ENCODE measurements at regions not wholly inside any gene's neighbourhood (a gene's known extent, or its start where the extent isn't known, plus 50 kb on each side); places are given as distances from the start of the nearest gene placed in this dataset.

DNA sequence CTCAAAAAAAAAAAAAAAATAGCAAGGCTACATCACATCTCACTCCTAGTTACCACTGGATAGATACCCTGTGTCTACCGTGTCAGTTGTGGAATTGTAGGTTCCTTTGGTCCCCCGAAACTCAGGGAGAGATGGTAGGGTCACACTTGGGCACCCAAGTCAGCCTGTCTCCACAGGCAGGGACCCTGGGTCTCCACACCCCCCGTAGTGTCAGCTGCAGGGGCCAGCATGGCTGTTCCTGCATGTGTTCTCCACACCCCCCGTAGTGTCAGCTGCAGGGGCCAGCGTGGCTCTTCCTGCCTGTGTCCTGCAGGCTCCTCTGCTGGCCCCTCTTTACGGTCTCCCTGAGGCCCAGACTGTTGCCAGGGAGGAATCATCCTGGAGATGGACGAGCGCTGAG, 282.1 kb downstream of the BRD1 start:
- no peaks in the 10 kb centered on the region for H3K9me3 ChIP-seq (ENCODE audit: control insufficient read depth, insufficient read depth, low read depth, low read length)
- no peaks in the 10 kb centered on the region for H3K4me1 ChIP-seq (ENCODE audit: control insufficient read depth, insufficient read depth, low read length)
- no peak overlapping the region for H3K4me3 ChIP-seq (ENCODE audit: low read depth, low read length)
- peak; percentile 48 for TF ChIP-seq ZIC2 (tag by site-specific recombination; IDR thresholded peaks at IDR 0.05)
- no peak for TF ChIP-seq HOXD13 (CRISPR knock-in tag; IDR thresholded peaks at IDR 0.05; ENCODE audit: borderline replicate concordance)
- peak; percentile 59 for TF ChIP-seq ZNF341 (tag by site-specific recombination; IDR thresholded peaks at IDR 0.05; ENCODE audit: low read depth)
- H3K36me3 ChIP-seq (ENCODE audit: control insufficient read depth in 2 of 2, insufficient read depth in 1 of 2, low read length in 2 of 2) = no peaks in the 10 kb centered on the region
- CTCF ChIA-PET = no interaction called here
- POLR2A ChIA-PET = no interaction called here
- no peak overlapping the region for H3K27ac ChIP-seq (ENCODE audit: extremely low read depth, low read depth, low read length)

DNA sequence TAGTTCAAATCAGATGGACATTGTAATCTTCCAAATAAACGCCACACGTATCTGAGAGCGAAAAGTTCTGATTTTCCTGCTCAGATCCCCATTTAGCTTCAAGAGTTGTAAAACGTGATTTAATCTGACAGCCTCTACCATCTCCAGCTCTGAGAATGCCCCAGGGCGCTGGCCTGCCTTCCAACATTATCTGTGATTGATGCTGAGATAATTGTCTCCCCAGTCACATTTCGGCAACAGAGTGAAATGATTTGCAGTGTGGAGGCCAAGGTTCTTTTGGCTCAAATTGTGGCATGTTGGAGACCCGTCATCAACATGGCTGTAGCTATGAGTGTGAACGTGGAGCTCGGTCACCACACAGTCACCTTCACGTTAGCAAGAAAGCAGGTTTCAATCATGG, 283.4 kb downstream of the BRD1 start:
- POLR2A ChIA-PET = no interaction called here
- CTCF ChIA-PET = interaction anchor here (0.5 to 1.1 kb wide), 2 partner anchors 29 to 138 kb away, joined by 3 to 4 read pairs; no protein-coding TSS in a partner anchor
- TF ChIP-seq ZNF785 (tag by site-specific recombination; IDR thresholded peaks at IDR 0.05) (no peak), ZNF138 (tag by site-specific recombination; IDR thresholded peaks at IDR 0.05; ENCODE audit: borderline replicate concordance) (no peak), ZNF558 (tag by site-specific recombination; IDR thresholded peaks at IDR 0.05) (no peak), ZNF76 (tag by site-specific recombination; IDR thresholded peaks at IDR 0.05; ENCODE audit: borderline replicate concordance, low read depth) (no peak), ZXDB (tag by site-specific recombination; IDR thresholded peaks at IDR 0.05) (no peak), ZNF658 (tag by site-specific recombination; IDR thresholded peaks at IDR 0.05) (no peak), TRIM28 (IDR thresholded peaks at IDR 0.05; ENCODE audit: borderline replicate concordance, low read length) (no peak), ZNF48 (tag by site-specific recombination; IDR thresholded peaks at IDR 0.05) (no peak)
- TF ChIP-seq, protein P1, sequence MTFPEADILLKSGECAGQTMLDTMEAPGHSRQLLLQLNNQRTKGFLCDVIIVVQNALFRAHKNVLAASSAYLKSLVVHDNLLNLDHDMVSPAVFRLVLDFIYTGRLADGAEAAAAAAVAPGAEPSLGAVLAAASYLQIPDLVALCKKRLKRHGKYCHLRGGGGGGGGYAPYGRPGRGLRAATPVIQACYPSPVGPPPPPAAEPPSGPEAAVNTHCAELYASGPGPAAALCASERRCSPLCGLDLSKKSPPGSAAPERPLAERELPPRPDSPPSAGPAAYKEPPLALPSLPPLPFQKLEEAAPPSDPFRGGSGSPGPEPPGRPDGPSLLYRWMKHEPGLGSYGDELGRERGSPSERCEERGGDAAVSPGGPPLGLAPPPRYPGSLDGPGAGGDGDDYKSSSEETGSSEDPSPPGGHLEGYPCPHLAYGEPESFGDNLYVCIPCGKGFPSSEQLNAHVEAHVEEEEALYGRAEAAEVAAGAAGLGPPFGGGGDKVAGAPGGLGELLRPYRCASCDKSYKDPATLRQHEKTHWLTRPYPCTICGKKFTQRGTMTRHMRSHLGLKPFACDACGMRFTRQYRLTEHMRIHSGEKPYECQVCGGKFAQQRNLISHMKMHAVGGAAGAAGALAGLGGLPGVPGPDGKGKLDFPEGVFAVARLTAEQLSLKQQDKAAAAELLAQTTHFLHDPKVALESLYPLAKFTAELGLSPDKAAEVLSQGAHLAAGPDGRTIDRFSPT (tag by site-specific recombination; IDR thresholded peaks at IDR 0.05) = no peak
- no peaks in the 10 kb centered on the region for H3K4me1 ChIP-seq (ENCODE audit: control insufficient read depth, insufficient read depth, low read length)
- H3K27ac ChIP-seq (ENCODE audit: extremely low read depth, low read depth, low read length) = no peak overlapping the region
- H3K36me3 ChIP-seq (ENCODE audit: control insufficient read depth in 2 of 2, insufficient read depth in 1 of 2, low read length in 2 of 2) = no peaks in the 10 kb centered on the region
- no peak overlapping the region for H3K4me3 ChIP-seq (ENCODE audit: low read depth, low read length)
- H3K9me3 ChIP-seq (ENCODE audit: control insufficient read depth, insufficient read depth, low read depth, low read length) = no peaks in the 10 kb centered on the region

DNA sequence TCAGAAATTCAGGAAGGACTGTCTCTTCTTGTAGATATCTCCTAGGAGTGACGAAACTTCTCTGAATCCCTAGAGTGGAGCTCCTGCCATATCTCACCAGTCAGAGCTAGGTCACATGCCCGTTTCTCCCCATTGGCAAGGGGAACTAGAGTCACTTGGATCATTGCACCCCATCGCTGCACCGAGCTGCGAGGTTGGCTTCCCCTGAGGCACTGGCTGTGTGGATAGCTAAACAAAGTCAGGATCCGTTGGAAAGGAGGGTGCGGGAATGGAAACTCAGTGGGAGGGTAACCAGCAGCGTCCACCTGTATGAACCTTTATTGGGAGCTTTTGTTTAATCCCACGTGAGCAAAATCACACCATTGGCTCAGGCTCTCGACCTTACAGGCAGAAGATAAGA, 283.8 kb downstream of the BRD1 start:
- TF ChIP-seq ZNF660 (tag by site-specific recombination; IDR thresholded peaks at IDR 0.05) (no peak), ZNF610 (tag by site-specific recombination; IDR thresholded peaks at IDR 0.05; ENCODE audit: borderline replicate concordance) (no peak), ZNF530 (tag by site-specific recombination; IDR thresholded peaks at IDR 0.05; ENCODE audit: low read depth) (no peak)
- TF ChIP-seq, protein P2, sequence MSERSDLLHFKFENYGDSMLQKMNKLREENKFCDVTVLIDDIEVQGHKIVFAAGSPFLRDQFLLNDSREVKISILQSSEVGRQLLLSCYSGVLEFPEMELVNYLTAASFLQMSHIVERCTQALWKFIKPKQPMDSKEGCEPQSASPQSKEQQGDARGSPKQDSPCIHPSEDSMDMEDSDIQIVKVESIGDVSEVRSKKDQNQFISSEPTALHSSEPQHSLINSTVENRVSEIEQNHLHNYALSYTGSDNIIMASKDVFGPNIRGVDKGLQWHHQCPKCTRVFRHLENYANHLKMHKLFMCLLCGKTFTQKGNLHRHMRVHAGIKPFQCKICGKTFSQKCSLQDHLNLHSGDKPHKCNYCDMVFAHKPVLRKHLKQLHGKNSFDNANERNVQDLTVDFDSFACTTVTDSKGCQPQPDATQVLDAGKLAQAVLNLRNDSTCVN (tag by site-specific recombination; optimal IDR thresholded peaks at IDR 0.05) = no peak
- TF ChIP-seq, protein P3, sequence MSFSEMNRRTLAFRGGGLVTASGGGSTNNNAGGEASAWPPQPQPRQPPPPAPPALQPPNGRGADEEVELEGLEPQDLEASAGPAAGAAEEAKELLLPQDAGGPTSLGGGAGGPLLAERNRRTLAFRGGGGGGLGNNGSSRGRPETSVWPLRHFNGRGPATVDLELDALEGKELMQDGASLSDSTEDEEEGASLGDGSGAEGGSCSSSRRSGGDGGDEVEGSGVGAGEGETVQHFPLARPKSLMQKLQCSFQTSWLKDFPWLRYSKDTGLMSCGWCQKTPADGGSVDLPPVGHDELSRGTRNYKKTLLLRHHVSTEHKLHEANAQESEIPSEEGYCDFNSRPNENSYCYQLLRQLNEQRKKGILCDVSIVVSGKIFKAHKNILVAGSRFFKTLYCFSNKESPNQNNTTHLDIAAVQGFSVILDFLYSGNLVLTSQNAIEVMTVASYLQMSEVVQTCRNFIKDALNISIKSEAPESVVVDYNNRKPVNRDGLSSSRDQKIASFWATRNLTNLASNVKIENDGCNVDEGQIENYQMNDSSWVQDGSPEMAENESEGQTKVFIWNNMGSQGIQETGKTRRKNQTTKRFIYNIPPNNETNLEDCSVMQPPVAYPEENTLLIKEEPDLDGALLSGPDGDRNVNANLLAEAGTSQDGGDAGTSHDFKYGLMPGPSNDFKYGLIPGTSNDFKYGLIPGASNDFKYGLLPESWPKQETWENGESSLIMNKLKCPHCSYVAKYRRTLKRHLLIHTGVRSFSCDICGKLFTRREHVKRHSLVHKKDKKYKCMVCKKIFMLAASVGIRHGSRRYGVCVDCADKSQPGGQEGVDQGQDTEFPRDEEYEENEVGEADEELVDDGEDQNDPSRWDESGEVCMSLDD (tag by site-specific recombination; IDR thresholded peaks at IDR 0.05) = no peak
- TF ChIP-seq, protein P4, sequence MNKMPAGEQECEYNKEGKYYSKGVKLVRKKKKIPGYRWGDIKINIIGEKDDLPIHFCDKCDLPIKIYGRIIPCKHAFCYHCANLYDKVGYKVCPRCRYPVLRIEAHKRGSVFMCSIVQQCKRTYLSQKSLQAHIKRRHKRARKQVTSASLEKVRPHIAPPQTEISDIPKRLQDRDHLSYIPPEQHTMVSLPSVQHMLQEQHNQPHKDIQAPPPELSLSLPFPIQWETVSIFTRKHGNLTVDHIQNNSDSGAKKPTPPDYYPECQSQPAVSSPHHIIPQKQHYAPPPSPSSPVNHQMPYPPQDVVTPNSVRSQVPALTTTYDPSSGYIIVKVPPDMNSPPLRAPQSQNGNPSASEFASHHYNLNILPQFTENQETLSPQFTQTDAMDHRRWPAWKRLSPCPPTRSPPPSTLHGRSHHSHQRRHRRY (tag by site-specific recombination; IDR thresholded peaks at IDR 0.05) = no peak
- TF ChIP-seq, protein P5, sequence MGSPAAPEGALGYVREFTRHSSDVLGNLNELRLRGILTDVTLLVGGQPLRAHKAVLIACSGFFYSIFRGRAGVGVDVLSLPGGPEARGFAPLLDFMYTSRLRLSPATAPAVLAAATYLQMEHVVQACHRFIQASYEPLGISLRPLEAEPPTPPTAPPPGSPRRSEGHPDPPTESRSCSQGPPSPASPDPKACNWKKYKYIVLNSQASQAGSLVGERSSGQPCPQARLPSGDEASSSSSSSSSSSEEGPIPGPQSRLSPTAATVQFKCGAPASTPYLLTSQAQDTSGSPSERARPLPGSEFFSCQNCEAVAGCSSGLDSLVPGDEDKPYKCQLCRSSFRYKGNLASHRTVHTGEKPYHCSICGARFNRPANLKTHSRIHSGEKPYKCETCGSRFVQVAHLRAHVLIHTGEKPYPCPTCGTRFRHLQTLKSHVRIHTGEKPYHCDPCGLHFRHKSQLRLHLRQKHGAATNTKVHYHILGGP (tag by site-specific recombination; IDR thresholded peaks at IDR 0.05) = no peak
- Histone ChIP-seq H3K36me3 (ENCODE audit: control insufficient read depth in 2 of 2, insufficient read depth in 1 of 2, low read length in 2 of 2) (no peaks in the 10 kb centered on the region), H3K4me3 (ENCODE audit: low read depth, low read length) (no peak overlapping the region), H3K4me1 (ENCODE audit: control insufficient read depth, insufficient read depth, low read length) (no peaks in the 10 kb centered on the region), H3K27ac (ENCODE audit: extremely low read depth, low read depth, low read length) (no peak overlapping the region), H3K9me3 (ENCODE audit: control insufficient read depth, insufficient read depth, low read depth, low read length) (no peaks in the 10 kb centered on the region)
- POLR2A ChIA-PET = no interaction called here
- CTCF ChIA-PET = interaction anchor here (1.1 kb wide), 1 partner anchor 29 kb away, joined by 4 read pairs; no protein-coding TSS in a partner anchor
